Astrocyte (in vitro differentiated cells and primary cell): ENCODE measurements at regions not wholly inside any gene's neighbourhood (a gene's known extent, or its start where the extent isn't known, plus 50 kb on each side); places are given as distances from the start of the nearest gene placed in this dataset.

Experiments used
- DNase-seq: peaks from one replicate; pipeline ENCODE4 v3.0.0-alpha.2; 2010; ENCODE audit warnings: low read depth
- FAIRE-seq: peaks from 2 replicates; lab custom pipeline; 2011; peaks lifted over from hg19 to GRCh38; lab: Jason Lieb, UNC
- H2AFZ ChIP-seq: 2 replicates; pipeline ENCODE4 v1.6.0; 2012; ENCODE audit warnings: low read depth, low read length, inconsistent platforms
- H3K27ac ChIP-seq: 2 replicates; pipeline ENCODE4 v1.5.1; 2011; ENCODE audit warnings: low read depth, low read length, inconsistent platforms
- H3K27me3 ChIP-seq: 2 replicates; pipeline ENCODE4 v1.6.0; 2011; ENCODE audit warnings: low read length, inconsistent platforms; ENCODE audit not compliant: insufficient read depth
- H3K36me3 ChIP-seq: 2 replicates; pipeline ENCODE4 v1.5.1; 2011; ENCODE audit warnings: low read length, inconsistent platforms; ENCODE audit not compliant: insufficient read depth
- H3K4me1 ChIP-seq: 2 replicates; pipeline ENCODE4 v1.5.1; 2011; ENCODE audit warnings: low read length, inconsistent platforms; ENCODE audit not compliant: insufficient read depth
- H3K4me2 ChIP-seq: 2 replicates; pipeline ENCODE4 v1.6.0; 2012; ENCODE audit warnings: low read length, inconsistent platforms
- H3K4me3 ChIP-seq: 2 replicates; pipeline ENCODE4 v1.5.1; 2011; ENCODE audit warnings: low read depth, mild to moderate bottlenecking, low read length, inconsistent platforms; ENCODE audit not compliant: insufficient read depth
- H3K79me2 ChIP-seq: 2 replicates; pipeline ENCODE4 v1.6.0; 2012; ENCODE audit warnings: mild to moderate bottlenecking, low read length, inconsistent platforms; ENCODE audit not compliant: insufficient read depth
- H3K9ac ChIP-seq: 2 replicates; pipeline ENCODE4 v1.6.0; 2012; ENCODE audit warnings: mild to moderate bottlenecking, low read length, inconsistent platforms
- H3K9me3 ChIP-seq: 2 replicates; pipeline ENCODE4 v1.5.1; 2012; ENCODE audit warnings: low read depth, mild to moderate bottlenecking, low read length, inconsistent platforms; ENCODE audit not compliant: insufficient read depth
- H4K20me1 ChIP-seq: 2 replicates; pipeline ENCODE4 v1.6.0; 2012; ENCODE audit warnings: low read length, inconsistent platforms; ENCODE audit not compliant: insufficient read depth
- H3K27ac Mint-ChIP-seq: one replicate; pipeline ENCODE4 v1.8.0; 2021; ENCODE audit warnings: mild to moderate bottlenecking, mixed read lengths; ENCODE audit not compliant: unreplicated experiment
- H3K27me3 Mint-ChIP-seq: one replicate; pipeline ENCODE4 v1.8.0; 2021; ENCODE audit warnings: low read depth, mixed read lengths; ENCODE audit not compliant: unreplicated experiment
- H3K36me3 Mint-ChIP-seq: one replicate; pipeline ENCODE4 v1.8.0; 2021; ENCODE audit warnings: low read depth, mixed read lengths; ENCODE audit not compliant: unreplicated experiment
- H3K4me1 Mint-ChIP-seq: one replicate; pipeline ENCODE4 v1.8.0; 2021; ENCODE audit warnings: low read depth, mixed read lengths; ENCODE audit not compliant: unreplicated experiment
- H3K4me3 Mint-ChIP-seq: one replicate; pipeline ENCODE4 v1.8.0; 2021; ENCODE audit warnings: mild to moderate bottlenecking, moderate library complexity, mixed read lengths; ENCODE audit not compliant: unreplicated experiment
- H3K9me3 Mint-ChIP-seq: one replicate; pipeline ENCODE4 v1.8.0; 2021; ENCODE audit warnings: mild to moderate bottlenecking, mixed read lengths; ENCODE audit not compliant: unreplicated experiment
- EZH2 ChIP-seq: IDR thresholded peaks from 2 replicates; pipeline ENCODE4 v1.6.1; 2012; ENCODE audit warnings: mild to moderate bottlenecking, low read length, inconsistent platforms; ENCODE audit not compliant: insufficient read depth
- TF ChIP-seq, protein P1 (sequence below): IDR thresholded peaks from 2 replicates; pipeline ENCODE4 v1.5.1; 2011; ENCODE audit warnings: low read depth, mild to moderate bottlenecking, inconsistent platforms, low read length, moderate library complexity; ENCODE audit not compliant: insufficient read depth

DNA sequence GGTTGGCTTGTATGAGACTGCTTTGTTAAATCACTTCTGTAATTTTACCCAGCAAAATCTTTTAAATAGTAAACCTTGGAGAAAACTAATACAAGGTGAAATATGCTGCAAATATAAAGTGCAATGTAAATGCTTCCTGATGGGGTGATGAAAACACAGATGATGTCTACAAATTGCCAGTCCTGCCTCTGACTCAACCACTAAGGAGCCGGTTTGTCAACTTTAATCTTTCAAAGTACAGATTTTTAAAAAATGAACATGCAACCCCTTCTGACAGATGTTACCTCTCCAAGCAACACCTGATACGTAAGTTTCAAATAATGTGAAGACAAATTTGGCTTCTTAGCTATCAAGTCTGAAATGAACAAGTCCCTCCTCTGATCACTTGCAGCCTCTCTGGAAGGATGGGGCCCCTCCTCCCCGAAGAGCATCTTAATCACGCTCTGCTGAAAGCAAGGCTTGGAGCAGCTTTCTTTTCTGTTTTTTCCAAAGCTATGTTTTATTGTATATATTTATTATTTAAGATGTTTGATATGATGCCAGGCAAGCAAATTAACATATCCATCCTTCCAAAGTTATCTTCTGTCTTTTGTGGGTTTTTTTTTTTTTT, 196.0 kb downstream of the MYLK4 start:
- no peak overlapping the region for H3K4me3 ChIP-seq
- Mint-ChIP-seq H3K9me3 (peaks cover 11% of the 10 kb centered on the region), H3K36me3 (peaks cover 2% of the 10 kb centered on the region), H3K27me3 (peaks cover 44% of the 10 kb centered on the region), H3K4me1 (no peaks in the 10 kb centered on the region), H3K27ac (no peak overlapping the region), H3K4me3 (no peak overlapping the region)
- H4K20me1 ChIP-seq = no peaks in the 10 kb centered on the region
- no peak overlapping the region for H2AFZ ChIP-seq
- H3K27ac ChIP-seq = no peak overlapping the region
- H3K4me2 ChIP-seq = no peak overlapping the region
- TF ChIP-seq EZH2 = no peak
- no peak overlapping the region for H3K9ac ChIP-seq
- H3K27me3 ChIP-seq = no peaks in the 10 kb centered on the region
- H3K79me2 ChIP-seq = no peaks in the 10 kb centered on the region
- no peak for DNase-seq
- H3K4me1 ChIP-seq = no peaks in the 10 kb centered on the region
- no peak for FAIRE-seq
- H3K9me3 ChIP-seq = no peaks in the 10 kb centered on the region
- no peaks in the 10 kb centered on the region for H3K36me3 ChIP-seq

DNA sequence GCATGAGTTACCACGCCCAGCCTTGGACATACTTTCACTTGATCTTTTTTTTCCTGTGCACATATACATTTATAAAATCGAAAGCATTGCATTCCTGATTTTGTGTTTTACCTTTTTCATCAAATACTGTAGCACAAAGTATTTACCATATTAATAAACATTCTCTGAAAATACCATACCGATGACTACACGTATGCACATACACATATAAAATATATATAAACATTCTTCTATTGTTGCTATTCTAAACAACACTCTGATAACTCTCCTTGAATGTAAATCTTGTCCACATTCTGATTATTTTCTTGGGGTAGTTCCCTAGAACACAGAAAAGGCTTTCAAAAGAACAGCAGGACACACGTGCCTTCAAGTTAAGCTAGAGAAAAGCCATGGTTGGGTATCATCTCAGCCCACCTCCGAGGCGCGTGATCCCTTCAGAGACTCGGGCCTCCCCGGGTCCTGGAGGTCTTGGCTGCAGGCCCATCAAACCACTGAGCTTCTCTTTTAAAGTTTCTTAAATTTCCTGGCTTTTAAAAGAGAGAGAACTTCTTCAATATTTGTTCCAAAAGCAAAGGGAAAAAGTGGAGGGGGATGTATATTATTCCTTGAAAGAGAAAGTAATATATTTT, 198.1 kb downstream of the MYLK4 start:
- H3K4me1 Mint-ChIP-seq = no peaks in the 10 kb centered on the region
- H3K27ac Mint-ChIP-seq = no peak overlapping the region
- H3K27me3 Mint-ChIP-seq = peaks cover 46% of the 10 kb centered on the region
- peaks cover 5% of the 10 kb centered on the region for H3K9me3 Mint-ChIP-seq
- Histone ChIP-seq H4K20me1 (no peaks in the 10 kb centered on the region), H2AFZ (no peak overlapping the region), H3K27me3 (no peaks in the 10 kb centered on the region), H3K36me3 (no peaks in the 10 kb centered on the region), H3K27ac (no peak overlapping the region), H3K4me2 (no peak overlapping the region), H3K4me3 (no peak overlapping the region), H3K4me1 (no peaks in the 10 kb centered on the region), H3K79me2 (no peaks in the 10 kb centered on the region), H3K9me3 (no peaks in the 10 kb centered on the region), H3K9ac (no peak overlapping the region)
- TF ChIP-seq, protein P1, sequence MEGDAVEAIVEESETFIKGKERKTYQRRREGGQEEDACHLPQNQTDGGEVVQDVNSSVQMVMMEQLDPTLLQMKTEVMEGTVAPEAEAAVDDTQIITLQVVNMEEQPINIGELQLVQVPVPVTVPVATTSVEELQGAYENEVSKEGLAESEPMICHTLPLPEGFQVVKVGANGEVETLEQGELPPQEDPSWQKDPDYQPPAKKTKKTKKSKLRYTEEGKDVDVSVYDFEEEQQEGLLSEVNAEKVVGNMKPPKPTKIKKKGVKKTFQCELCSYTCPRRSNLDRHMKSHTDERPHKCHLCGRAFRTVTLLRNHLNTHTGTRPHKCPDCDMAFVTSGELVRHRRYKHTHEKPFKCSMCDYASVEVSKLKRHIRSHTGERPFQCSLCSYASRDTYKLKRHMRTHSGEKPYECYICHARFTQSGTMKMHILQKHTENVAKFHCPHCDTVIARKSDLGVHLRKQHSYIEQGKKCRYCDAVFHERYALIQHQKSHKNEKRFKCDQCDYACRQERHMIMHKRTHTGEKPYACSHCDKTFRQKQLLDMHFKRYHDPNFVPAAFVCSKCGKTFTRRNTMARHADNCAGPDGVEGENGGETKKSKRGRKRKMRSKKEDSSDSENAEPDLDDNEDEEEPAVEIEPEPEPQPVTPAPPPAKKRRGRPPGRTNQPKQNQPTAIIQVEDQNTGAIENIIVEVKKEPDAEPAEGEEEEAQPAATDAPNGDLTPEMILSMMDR = no peak
- no peak for TF ChIP-seq EZH2
- DNase-seq (no peak), FAIRE-seq (no peak)
- H3K36me3 Mint-ChIP-seq = no peaks in the 10 kb centered on the region
- no peak overlapping the region for H3K4me3 Mint-ChIP-seq

DNA sequence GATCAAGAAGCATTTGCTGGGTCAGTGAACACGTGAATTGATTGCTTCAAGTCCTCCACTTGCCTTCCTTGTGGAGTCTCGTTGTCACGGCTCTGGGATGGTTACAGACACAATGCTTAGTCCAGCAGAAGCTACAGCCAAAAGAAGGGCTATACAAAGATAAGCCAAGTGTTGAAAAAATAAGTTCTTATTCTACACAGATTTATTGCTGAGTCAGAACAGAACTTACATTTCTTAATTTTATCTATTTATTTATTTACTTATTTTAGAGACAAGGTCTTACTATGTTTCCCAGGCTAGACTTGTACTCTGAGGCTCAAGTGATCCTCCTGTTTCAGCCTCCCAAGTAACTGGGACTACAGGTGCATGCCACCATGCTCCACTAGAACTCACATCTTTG, 199.0 kb downstream of the MYLK4 start:
- DNase-seq = no peak
- Mint-ChIP-seq H3K36me3 (no peaks in the 10 kb centered on the region), H3K9me3 (peaks cover 11% of the 10 kb centered on the region), H3K4me1 (no peaks in the 10 kb centered on the region), H3K27ac (no peak overlapping the region), H3K27me3 (peaks cover 41% of the 10 kb centered on the region), H3K4me3 (no peak overlapping the region)
- no peak overlapping the region for H2AFZ ChIP-seq
- H3K27me3 ChIP-seq = peaks cover under 1% of the 10 kb centered on the region
- H3K9ac ChIP-seq = no peak overlapping the region
- peaks cover 6% of the 10 kb centered on the region for H3K9me3 ChIP-seq
- H3K4me2 ChIP-seq = no peak overlapping the region
- H4K20me1 ChIP-seq = no peaks in the 10 kb centered on the region
- H3K4me1 ChIP-seq = no peaks in the 10 kb centered on the region
- TF ChIP-seq EZH2 = no peak
- TF ChIP-seq, protein P1 = no peak
- no peak for FAIRE-seq
- no peak overlapping the region for H3K27ac ChIP-seq
- no peaks in the 10 kb centered on the region for H3K36me3 ChIP-seq
- H3K4me3 ChIP-seq = no peak overlapping the region
- no peaks in the 10 kb centered on the region for H3K79me2 ChIP-seq
